ENCODE measurements at regions not wholly inside any gene's neighbourhood (a gene's known extent, or its start where the extent isn't known, plus 50 kb on each side); places are given as distances from the start of the nearest gene placed in this dataset.

- no peak for TF ChIP-seq CTCF (IDR thresholded peaks at IDR 0.05; ENCODE audit: unreplicated experiment in 3 of 3)
- no peaks in the 10 kb centered on the region for H3K36me3 Mint-ChIP-seq (ENCODE audit: low read depth)
- no peaks in the 10 kb centered on the region for H3K4me1 Mint-ChIP-seq
- H3K27me3 Mint-ChIP-seq (ENCODE audit: low read depth), result no peaks in the 10 kb centered on the region
- H3K9me3 Mint-ChIP-seq, result peaks cover 23% of the 10 kb centered on the region
- no peak overlapping the region for H3K27ac Mint-ChIP-seq
- no peak overlapping the region for H3K4me3 Mint-ChIP-seq
Measured at GRCh38 chr3:115255197-115255585, 108.1 kb upstream of the ZBTB20 start.

GRCh38 chr3:115270849-115271248 is 123.8 kb upstream of the ZBTB20 start:
- Mint-ChIP-seq H3K9me3 (no peaks in the 10 kb centered on the region), H3K27ac (no peak overlapping the region), H3K27me3 (ENCODE audit: low read depth) (peaks cover 3% of the 10 kb centered on the region), H3K36me3 (ENCODE audit: low read depth) (no peaks in the 10 kb centered on the region), H3K4me3 (no peak overlapping the region), H3K4me1 (peaks cover 4% of the 10 kb centered on the region)
- no peak for TF ChIP-seq CTCF (IDR thresholded peaks at IDR 0.05; ENCODE audit: unreplicated experiment in 3 of 3)

- Mint-ChIP-seq H3K27me3 (ENCODE audit: low read depth) (peaks cover 1% of the 10 kb centered on the region), H3K9me3 (no peaks in the 10 kb centered on the region), H3K27ac (no peak overlapping the region), H3K36me3 (ENCODE audit: low read depth) (no peaks in the 10 kb centered on the region), H3K4me3 (no peak overlapping the region), H3K4me1 (peaks cover 4% of the 10 kb centered on the region)
- no peak for TF ChIP-seq CTCF (IDR thresholded peaks at IDR 0.05; ENCODE audit: unreplicated experiment in 3 of 3)
Measured at GRCh38 chr3:115272036-115272824, 125.1 kb upstream of the ZBTB20 start.

- no peak overlapping the region for H3K27ac Mint-ChIP-seq
- no peak overlapping the region for H3K4me3 Mint-ChIP-seq
- no peaks in the 10 kb centered on the region for H3K4me1 Mint-ChIP-seq
Measured at GRCh38 chr3:115275896-115276295, 128.8 kb upstream of the ZBTB20 start.

GRCh38 chr3:115279939-115280338 is 132.9 kb upstream of the ZBTB20 start:
- H3K27ac Mint-ChIP-seq, result no peak overlapping the region
- H3K4me3 Mint-ChIP-seq, result no peak overlapping the region
- H3K36me3 Mint-ChIP-seq (ENCODE audit: low read depth), result no peaks in the 10 kb centered on the region
- no peaks in the 10 kb centered on the region for H3K27me3 Mint-ChIP-seq (ENCODE audit: low read depth)
- H3K9me3 Mint-ChIP-seq, result no peaks in the 10 kb centered on the region
- TF ChIP-seq CTCF (IDR thresholded peaks at IDR 0.05; ENCODE audit: unreplicated experiment in 3 of 3), result no peak
- H3K4me1 Mint-ChIP-seq, result peaks cover under 1% of the 10 kb centered on the region

More at GRCh38 chr3:115275896-115276295, 128.8 kb upstream of the ZBTB20 start:
- Mint-ChIP-seq H3K36me3 (ENCODE audit: low read depth) (no peaks in the 10 kb centered on the region), H3K27me3 (ENCODE audit: low read depth) (no peaks in the 10 kb centered on the region), H3K9me3 (no peaks in the 10 kb centered on the region)
- no peak for TF ChIP-seq CTCF (IDR thresholded peaks at IDR 0.05; ENCODE audit: unreplicated experiment in 3 of 3)

GRCh38 chr3:115280506-115280905 is 133.4 kb upstream of the ZBTB20 start:
- Mint-ChIP-seq H3K27ac (no peak overlapping the region), H3K4me3 (no peak overlapping the region), H3K27me3 (ENCODE audit: low read depth) (no peaks in the 10 kb centered on the region), H3K4me1 (peaks cover 6% of the 10 kb centered on the region), H3K9me3 (no peaks in the 10 kb centered on the region), H3K36me3 (ENCODE audit: low read depth) (no peaks in the 10 kb centered on the region)
- no peak for TF ChIP-seq CTCF (IDR thresholded peaks at IDR 0.05; ENCODE audit: unreplicated experiment in 3 of 3)

All from nephron (organoid).